Lower leg skin (tissue), 4 donors: ENCODE measurements at regions not wholly inside any gene's neighbourhood (a gene's known extent, or its start where the extent isn't known, plus 50 kb on each side); places are given as distances from the start of the nearest gene placed in this dataset.

ENCODE experiments used
- DNase-seq, 2 donors: peaks; one replicate each; pipeline ENCODE4 v3.0.0-alpha.2; 2019; ENCODE audit warnings: low spot score in 2 of 2
- H3K4me3 ChIP-seq: fragments of 200-600 bp; sonication (generic); 2 replicates; pipeline ENCODE4 v1.5.1; 2017; ENCODE audit warnings: mild to moderate bottlenecking, low read depth; ENCODE audit not compliant: poor library complexity, severe bottlenecking
- POLR2A ChIP-seq, 2 donors: fragments of 450-650 bp; IDR thresholded peaks; one replicate each; pipeline ENCODE4 v1.6.1; 2016 to 2017; ENCODE audit warnings: antibody characterized with exemption in 2 of 2, mild to moderate bottlenecking in 1 of 2, moderate library complexity in 1 of 2
- WGBS, 2 donors: methylation state at CpG; one replicate each; pipeline ENCODE4 v1.1.5; 2018; 5-methylcytosine and 5-hydroxymethylcytosine counted together
- intact Hi-C: fragments of 100-400 bp; cut with DNase I; formaldehyde crosslinking; loops from one replicate; pipeline ENCODE4 v1.15.0; 2023; ENCODE audit warnings: low total_unique reads
- TF ChIP-seq, protein P1 (sequence below), 3 donors: fragments of 450-650 bp; IDR thresholded peaks; one replicate each; pipeline ENCODE4 v1.5.1; 2016; ENCODE audit warnings: antibody characterized with exemption in 3 of 3, mild to moderate bottlenecking in 3 of 3, moderate library complexity in 2 of 3

DNA sequence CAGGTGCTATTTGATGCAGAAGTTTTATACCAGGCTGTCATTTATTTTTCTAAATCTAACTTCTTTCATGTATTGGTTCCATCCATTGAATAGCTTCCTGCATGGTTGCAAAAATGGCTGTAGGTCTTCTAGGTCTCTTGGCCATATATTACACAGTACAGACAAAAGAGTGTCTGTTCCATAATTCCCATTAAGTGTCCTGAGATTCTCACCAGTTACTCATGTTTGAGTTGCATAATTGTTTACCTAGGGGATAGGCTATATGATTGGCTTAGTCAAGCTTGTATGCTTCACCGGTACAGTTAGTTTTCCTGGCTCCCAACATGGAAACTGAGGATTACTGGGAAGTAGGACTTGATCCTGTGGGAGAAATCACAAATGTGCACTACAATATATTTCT is 399.4 kb upstream of the NUDT12 start:
- no peak for TF ChIP-seq POLR2A (IDR thresholded peaks at IDR 0.05)
- TF ChIP-seq, protein P1, sequence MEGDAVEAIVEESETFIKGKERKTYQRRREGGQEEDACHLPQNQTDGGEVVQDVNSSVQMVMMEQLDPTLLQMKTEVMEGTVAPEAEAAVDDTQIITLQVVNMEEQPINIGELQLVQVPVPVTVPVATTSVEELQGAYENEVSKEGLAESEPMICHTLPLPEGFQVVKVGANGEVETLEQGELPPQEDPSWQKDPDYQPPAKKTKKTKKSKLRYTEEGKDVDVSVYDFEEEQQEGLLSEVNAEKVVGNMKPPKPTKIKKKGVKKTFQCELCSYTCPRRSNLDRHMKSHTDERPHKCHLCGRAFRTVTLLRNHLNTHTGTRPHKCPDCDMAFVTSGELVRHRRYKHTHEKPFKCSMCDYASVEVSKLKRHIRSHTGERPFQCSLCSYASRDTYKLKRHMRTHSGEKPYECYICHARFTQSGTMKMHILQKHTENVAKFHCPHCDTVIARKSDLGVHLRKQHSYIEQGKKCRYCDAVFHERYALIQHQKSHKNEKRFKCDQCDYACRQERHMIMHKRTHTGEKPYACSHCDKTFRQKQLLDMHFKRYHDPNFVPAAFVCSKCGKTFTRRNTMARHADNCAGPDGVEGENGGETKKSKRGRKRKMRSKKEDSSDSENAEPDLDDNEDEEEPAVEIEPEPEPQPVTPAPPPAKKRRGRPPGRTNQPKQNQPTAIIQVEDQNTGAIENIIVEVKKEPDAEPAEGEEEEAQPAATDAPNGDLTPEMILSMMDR (IDR thresholded peaks at IDR 0.05) = no peak
- WGBS, 2 donors = 92 to 93% methylated on average over 1 of the region's 1 CpG
- no peak overlapping the region for H3K4me3 ChIP-seq
- DNase-seq = no peak
- intact Hi-C loops = no loop called here

- WGBS, 2 donors = 93 to 95% methylated on average over 30 of the region's 47 CpGs
- no peak overlapping the region for H3K4me3 ChIP-seq
- intact Hi-C loops = no loop called here
- TF ChIP-seq, protein P1 (IDR thresholded peaks at IDR 0.05) = no peak
- no peak for TF ChIP-seq POLR2A (IDR thresholded peaks at IDR 0.05)
- no peak for DNase-seq
Observed at GRCh38 chr5:103953601-103954382, 391.2 kb upstream of the NUDT12 start.

- no peak for DNase-seq
- 74 to 78% methylated on average over 1 of the region's 1 CpG for WGBS, 2 donors
- no peak overlapping the region for H3K4me3 ChIP-seq
- no peak for TF ChIP-seq POLR2A (IDR thresholded peaks at IDR 0.05)
- TF ChIP-seq, protein P1 (IDR thresholded peaks at IDR 0.05) = no peak
- intact Hi-C loops = no loop called here
Observed at GRCh38 chr5:103951776-103952175, 389.2 kb upstream of the NUDT12 start.

- intact Hi-C loops = no loop called here
- H3K4me3 ChIP-seq = no peak overlapping the region
- 80 to 87% methylated on average over 7 of the region's 7 CpGs for WGBS, 2 donors
- DNase-seq = no peak
- TF ChIP-seq, protein P1 (IDR thresholded peaks at IDR 0.05) = no peak
- TF ChIP-seq POLR2A (IDR thresholded peaks at IDR 0.05) = no peak
Observed at GRCh38 chr5:103943230-103943629, 380.6 kb upstream of the NUDT12 start.

- intact Hi-C loops = no loop called here
- TF ChIP-seq, protein P1 (IDR thresholded peaks at IDR 0.05) = no peak
- no peak for TF ChIP-seq POLR2A (IDR thresholded peaks at IDR 0.05)
- 73 to 74% methylated on average over 6 of the region's 6 CpGs for WGBS, 2 donors
- no peak for DNase-seq
- no peak overlapping the region for H3K4me3 ChIP-seq
Observed at GRCh38 chr5:103942587-103943186, 380.1 kb upstream of the NUDT12 start.
